Neural cell (in vitro differentiated cells): ENCODE measurements at regions not wholly inside any gene's neighbourhood (a gene's known extent, or its start where the extent isn't known, plus 50 kb on each side); places are given as distances from the start of the nearest gene placed in this dataset.

Experiments used
- CTCF ChIP-seq: fragments of 450-650 bp; IDR thresholded peaks from 2 replicates; pipeline ENCODE4 v1.5.1; 2014; ENCODE audit warnings: antibody characterized with exemption, mild to moderate bottlenecking, moderate library complexity; ENCODE audit not compliant: poor library complexity, severe bottlenecking
- EP300 ChIP-seq: fragments of 450-650 bp; conservative IDR thresholded peaks from 2 replicates; pipeline ENCODE4 v1.6.1; 2014; ENCODE audit warnings: antibody characterized with exemption, mild to moderate bottlenecking, moderate library complexity; ENCODE audit not compliant: poor library complexity, severe bottlenecking
- EZH2 ChIP-seq: fragments of 200-600, 300-800 bp; shearing (Covaris generic), sonication (generic); IDR thresholded peaks from 2 replicates; pipeline ENCODE4 v1.6.1; 2014; ENCODE audit warnings: antibody characterized with exemption, low read length, borderline replicate concordance, mild to moderate bottlenecking; ENCODE audit not compliant: insufficient read depth, poor library complexity, severe bottlenecking
- RAD21 ChIP-seq: fragments of 450-650 bp; conservative IDR thresholded peaks from 2 replicates; pipeline ENCODE4 v1.6.1; 2014; ENCODE audit warnings: antibody characterized with exemption, mild to moderate bottlenecking, moderate library complexity
- REST ChIP-seq: IDR thresholded peaks from 2 replicates; pipeline ENCODE4 v1.6.1; 2012; ENCODE audit warnings: borderline replicate concordance
- TAF1 ChIP-seq: IDR thresholded peaks from 2 replicates; pipeline ENCODE4 v1.6.1; 2012; ENCODE audit warnings: low read depth

GRCh38 chr18:44474067-44474411 is 206.6 kb upstream of the SETBP1 start:
- TF ChIP-seq EZH2 = no peak
- no peak for TF ChIP-seq CTCF
- no peak for TF ChIP-seq RAD21
- no peak for TF ChIP-seq REST
- TF ChIP-seq TAF1 = no peak
- no peak for TF ChIP-seq EP300
